Type B pancreatic cell (in vitro differentiated cells): ENCODE measurements at regions not wholly inside any gene's neighbourhood (a gene's known extent, or its start where the extent isn't known, plus 50 kb on each side); places are given as distances from the start of the nearest gene placed in this dataset.

ENCODE experiments used
- DNase-seq: peaks from one replicate; pipeline ENCODE4 v3.0.0; 2021; ENCODE audit warnings: mixed read lengths; ENCODE audit not compliant: unreplicated experiment; ENCODE audit errors: extremely low spot score
- H3K27ac Mint-ChIP-seq: 2 replicates; pipeline ENCODE4 v1.8.0; 2021; ENCODE audit warnings: mild to moderate bottlenecking, mixed read lengths
- H3K27me3 Mint-ChIP-seq: 2 replicates; pipeline ENCODE4 v1.8.0; 2021; ENCODE audit warnings: mixed read lengths
- H3K36me3 Mint-ChIP-seq: 2 replicates; pipeline ENCODE4 v1.8.0; 2021; ENCODE audit warnings: mixed read lengths
- H3K4me1 Mint-ChIP-seq: one replicate; pipeline ENCODE4 v1.8.0; 2021; ENCODE audit warnings: mixed read lengths; ENCODE audit not compliant: unreplicated experiment
- H3K4me3 Mint-ChIP-seq: 2 replicates; pipeline ENCODE4 v1.8.0; 2021; ENCODE audit warnings: mild to moderate bottlenecking, mixed read lengths
- H3K9me3 Mint-ChIP-seq: 2 replicates; pipeline ENCODE4 v1.8.0; 2021; ENCODE audit warnings: mixed read lengths
- TF ChIP-seq, protein P1 (sequence below): fragments of 200-600 bp; sonication (generic); conservative IDR thresholded peaks from 2 replicates; pipeline ENCODE4 v1.5.0; 2021; ENCODE audit warnings: antibody characterized with exemption, mild to moderate bottlenecking

GRCh38 chr4:135777361-135777760 is 1575.8 kb upstream of the PABPC4L start:
- H3K4me3 Mint-ChIP-seq, result no peak overlapping the region
- TF ChIP-seq, protein P1, sequence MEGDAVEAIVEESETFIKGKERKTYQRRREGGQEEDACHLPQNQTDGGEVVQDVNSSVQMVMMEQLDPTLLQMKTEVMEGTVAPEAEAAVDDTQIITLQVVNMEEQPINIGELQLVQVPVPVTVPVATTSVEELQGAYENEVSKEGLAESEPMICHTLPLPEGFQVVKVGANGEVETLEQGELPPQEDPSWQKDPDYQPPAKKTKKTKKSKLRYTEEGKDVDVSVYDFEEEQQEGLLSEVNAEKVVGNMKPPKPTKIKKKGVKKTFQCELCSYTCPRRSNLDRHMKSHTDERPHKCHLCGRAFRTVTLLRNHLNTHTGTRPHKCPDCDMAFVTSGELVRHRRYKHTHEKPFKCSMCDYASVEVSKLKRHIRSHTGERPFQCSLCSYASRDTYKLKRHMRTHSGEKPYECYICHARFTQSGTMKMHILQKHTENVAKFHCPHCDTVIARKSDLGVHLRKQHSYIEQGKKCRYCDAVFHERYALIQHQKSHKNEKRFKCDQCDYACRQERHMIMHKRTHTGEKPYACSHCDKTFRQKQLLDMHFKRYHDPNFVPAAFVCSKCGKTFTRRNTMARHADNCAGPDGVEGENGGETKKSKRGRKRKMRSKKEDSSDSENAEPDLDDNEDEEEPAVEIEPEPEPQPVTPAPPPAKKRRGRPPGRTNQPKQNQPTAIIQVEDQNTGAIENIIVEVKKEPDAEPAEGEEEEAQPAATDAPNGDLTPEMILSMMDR, result no peak
- H3K9me3 Mint-ChIP-seq, result no peaks in the 10 kb centered on the region
- H3K27me3 Mint-ChIP-seq, result no peaks in the 10 kb centered on the region
- no peaks in the 10 kb centered on the region for H3K36me3 Mint-ChIP-seq
- no peaks in the 10 kb centered on the region for H3K4me1 Mint-ChIP-seq
- DNase-seq, result no peak
- H3K27ac Mint-ChIP-seq, result no peak overlapping the region

DNA sequence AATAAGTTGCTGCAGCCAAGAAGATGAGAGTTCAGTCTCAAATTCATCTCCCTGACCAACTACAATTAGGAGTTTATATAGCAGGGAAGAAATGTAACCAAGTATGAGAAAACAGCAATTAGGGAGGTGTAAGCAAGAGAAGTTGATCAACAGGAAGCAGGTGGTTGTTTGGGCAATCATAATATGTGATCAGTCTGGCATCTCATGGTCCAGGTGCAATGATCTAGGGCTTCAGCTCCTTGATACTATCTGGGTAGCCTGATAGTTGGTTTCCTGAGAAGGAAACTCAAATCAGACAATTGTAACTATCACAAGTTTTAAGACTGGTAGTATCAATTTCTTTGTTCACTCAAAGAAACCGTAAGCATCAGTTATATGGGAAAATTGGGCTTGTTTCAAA is 1574.3 kb upstream of the PABPC4L start:
- H3K36me3 Mint-ChIP-seq, result no peaks in the 10 kb centered on the region
- H3K4me1 Mint-ChIP-seq, result no peaks in the 10 kb centered on the region
- H3K27me3 Mint-ChIP-seq, result no peaks in the 10 kb centered on the region
- H3K9me3 Mint-ChIP-seq, result no peaks in the 10 kb centered on the region
- DNase-seq, result no peak
- no peak overlapping the region for H3K4me3 Mint-ChIP-seq
- H3K27ac Mint-ChIP-seq, result no peak overlapping the region
- TF ChIP-seq, protein P1, result no peak

- no peak for DNase-seq
- no peak overlapping the region for H3K4me3 Mint-ChIP-seq
- H3K36me3 Mint-ChIP-seq, result no peaks in the 10 kb centered on the region
- H3K9me3 Mint-ChIP-seq, result no peaks in the 10 kb centered on the region
- H3K27ac Mint-ChIP-seq, result no peak overlapping the region
- H3K27me3 Mint-ChIP-seq, result no peaks in the 10 kb centered on the region
- H3K4me1 Mint-ChIP-seq, result no peaks in the 10 kb centered on the region
- TF ChIP-seq, protein P1, result no peak
These were observed 1568.9 kb upstream of the PABPC4L start for GRCh38 chr4:135770505-135770904.

- no peak for DNase-seq
- Mint-ChIP-seq H3K27ac (no peak overlapping the region), H3K4me3 (no peak overlapping the region), H3K27me3 (no peaks in the 10 kb centered on the region), H3K4me1 (no peaks in the 10 kb centered on the region), H3K36me3 (no peaks in the 10 kb centered on the region), H3K9me3 (no peaks in the 10 kb centered on the region)
- TF ChIP-seq, protein P1, result no peak
These were observed 1543.3 kb upstream of the PABPC4L start for GRCh38 chr4:135744928-135745327.

DNA sequence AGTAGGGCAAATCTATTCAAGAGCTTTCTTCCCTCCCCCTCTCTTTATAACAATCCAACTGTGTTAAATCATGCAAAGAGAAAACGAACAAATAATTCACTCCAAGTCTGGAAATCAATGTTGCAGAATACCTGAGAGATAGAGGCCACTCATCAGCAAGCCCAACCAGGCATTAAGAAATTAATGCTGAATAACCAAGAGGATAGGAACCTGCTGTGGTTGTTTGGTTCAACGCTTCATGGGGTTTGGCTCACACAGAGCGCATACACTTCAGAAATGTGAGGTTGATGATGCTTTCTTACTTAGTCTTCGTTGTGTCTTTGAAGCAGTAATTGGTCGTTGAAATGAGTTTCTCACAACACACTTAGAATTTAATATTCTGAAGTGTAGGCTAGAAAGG is 1540.0 kb upstream of the PABPC4L start:
- TF ChIP-seq, protein P1, result no peak
- no peaks in the 10 kb centered on the region for H3K36me3 Mint-ChIP-seq

GRCh38 chr4:135739354-135739753 is 1537.8 kb upstream of the PABPC4L start:
- Mint-ChIP-seq H3K27ac (no peak overlapping the region), H3K36me3 (no peaks in the 10 kb centered on the region), H3K4me3 (no peak overlapping the region), H3K4me1 (no peaks in the 10 kb centered on the region), H3K27me3 (no peaks in the 10 kb centered on the region), H3K9me3 (no peaks in the 10 kb centered on the region)
- no peak for DNase-seq
- TF ChIP-seq, protein P1, result no peak

More for the DNA sequence above, 1540.0 kb upstream of the PABPC4L start:
- no peak overlapping the region for H3K4me3 Mint-ChIP-seq
- H3K27ac Mint-ChIP-seq, result no peak overlapping the region
- no peaks in the 10 kb centered on the region for H3K27me3 Mint-ChIP-seq
- DNase-seq, result no peak
- no peaks in the 10 kb centered on the region for H3K9me3 Mint-ChIP-seq
- no peaks in the 10 kb centered on the region for H3K4me1 Mint-ChIP-seq
